ENCODE measurements at regions not wholly inside any gene's neighbourhood (a gene's known extent, or its start where the extent isn't known, plus 50 kb on each side); places are given as distances from the start of the nearest gene placed in this dataset.

GRCh38 chr1:200334661-200335256 lies 75.1 kb downstream of the ZNF281 start:
- TF ChIP-seq CTCF (IDR thresholded peaks at IDR 0.05; ENCODE audit: insufficient read depth, low read length), result no peak
- DNase-seq (ENCODE audit: low read depth), result no peak
- no peak overlapping the region for H3K4me3 ChIP-seq (ENCODE audit: low read depth, low read length)

DNA sequence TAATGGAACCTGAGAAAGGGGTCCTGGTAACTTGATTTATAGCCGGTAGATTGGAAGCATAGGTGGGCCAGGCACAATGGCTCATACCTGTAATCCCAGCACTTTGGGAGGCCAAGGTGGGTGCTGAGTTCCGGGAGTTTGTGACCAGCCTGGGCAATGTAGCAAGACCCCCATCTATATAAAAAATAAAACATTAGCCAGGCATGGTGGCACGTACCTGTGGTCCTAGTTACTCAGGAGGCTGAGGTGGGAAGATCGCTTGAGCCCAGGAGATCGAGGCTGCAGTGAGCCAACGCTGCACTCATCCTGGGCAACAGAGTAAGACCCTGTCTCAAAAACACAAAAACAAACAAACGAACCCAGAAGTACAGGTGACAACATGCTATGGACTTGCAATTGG lies 76.5 kb downstream of the ZNF281 start:
- no peak for DNase-seq (ENCODE audit: low read depth)
- no peak overlapping the region for H3K4me3 ChIP-seq (ENCODE audit: low read depth, low read length)
- TF ChIP-seq CTCF (IDR thresholded peaks at IDR 0.05; ENCODE audit: insufficient read depth, low read length), result no peak

- DNase-seq (ENCODE audit: low read depth), result peak; percentile 83
- no peak for TF ChIP-seq CTCF (IDR thresholded peaks at IDR 0.05; ENCODE audit: insufficient read depth, low read length)
- H3K4me3 ChIP-seq (ENCODE audit: low read depth, low read length), result no peak overlapping the region
These were observed 77.1 kb downstream of the ZNF281 start for GRCh38 chr1:200332716-200333115.

DNA sequence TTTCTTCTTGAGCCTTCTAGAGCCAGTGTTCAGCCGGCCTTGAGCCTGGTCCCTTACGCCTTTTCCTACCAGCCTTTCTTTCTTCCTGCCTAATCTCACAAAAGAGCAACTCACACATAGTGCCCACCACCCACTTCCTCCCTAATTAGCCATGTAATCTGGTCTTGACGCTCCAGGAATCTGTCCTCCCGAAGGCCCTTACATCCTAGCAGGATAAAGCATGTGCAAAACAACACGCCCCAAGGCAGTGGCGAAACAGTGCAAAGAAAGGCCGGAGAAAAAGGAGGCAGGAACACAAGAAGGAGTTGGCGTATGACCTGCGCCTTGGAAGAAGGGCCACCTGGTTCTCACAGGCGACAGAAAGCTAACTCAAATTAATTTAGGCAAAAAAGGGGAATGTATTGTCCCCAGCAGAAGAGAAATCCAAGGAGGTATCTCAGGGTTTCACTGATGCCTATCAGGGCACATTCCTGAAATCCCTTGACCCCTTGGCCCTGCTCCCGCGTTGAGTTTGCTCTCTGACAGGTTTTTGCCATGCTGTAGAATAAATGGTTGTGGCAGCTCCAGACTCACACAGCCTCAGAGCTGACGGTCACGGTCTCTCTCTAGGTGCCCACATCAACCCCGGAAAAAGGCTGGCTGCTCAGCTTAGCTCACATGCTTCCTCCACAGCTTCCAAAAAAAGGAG lies 79.0 kb downstream of the ZNF281 start:
- DNase-seq (ENCODE audit: low read depth), result no peak
- H3K4me3 ChIP-seq (ENCODE audit: low read depth, low read length), result no peak overlapping the region
- TF ChIP-seq CTCF (IDR thresholded peaks at IDR 0.05; ENCODE audit: insufficient read depth, low read length), result no peak

GRCh38 chr1:200329208-200329882 lies 80.5 kb downstream of the ZNF281 start:
- no peak overlapping the region for H3K4me3 ChIP-seq (ENCODE audit: low read depth, low read length)
- DNase-seq (ENCODE audit: low read depth), result no peak
- TF ChIP-seq CTCF (IDR thresholded peaks at IDR 0.05; ENCODE audit: insufficient read depth, low read length), result no peak

- no peak for TF ChIP-seq CTCF (IDR thresholded peaks at IDR 0.05; ENCODE audit: insufficient read depth, low read length)
- H3K4me3 ChIP-seq (ENCODE audit: low read depth, low read length), result no peak overlapping the region
- peak; percentile 68 for DNase-seq (ENCODE audit: low read depth)
These were observed 81.5 kb downstream of the ZNF281 start for GRCh38 chr1:200328379-200328778.

Measured in fibroblast of the aortic adventitia (primary cell).